Testis (tissue), 2 donors: ENCODE measurements at regions not wholly inside any gene's neighbourhood (a gene's known extent, or its start where the extent isn't known, plus 50 kb on each side); places are given as distances from the start of the nearest gene placed in this dataset.

Source experiments
- POLR2A ChIP-seq: fragments of 450-650 bp; IDR thresholded peaks from one replicate; pipeline ENCODE4 v1.6.1; 2017; ENCODE audit warnings: antibody characterized with exemption, mild to moderate bottlenecking, moderate library complexity
- TF ChIP-seq, protein P1 (sequence below), 3 experiments: fragments of 450-650 bp in 2 of 3; fragments of 200-600 bp in 1 of 3; sonication (generic) in 1 of 3; IDR thresholded peaks; one replicate each; pipeline ENCODE4 v1.5.1; 2016 to 2019; ENCODE audit warnings: antibody characterized with exemption in 3 of 3, mild to moderate bottlenecking in 2 of 3, moderate library complexity in 1 of 3

DNA sequence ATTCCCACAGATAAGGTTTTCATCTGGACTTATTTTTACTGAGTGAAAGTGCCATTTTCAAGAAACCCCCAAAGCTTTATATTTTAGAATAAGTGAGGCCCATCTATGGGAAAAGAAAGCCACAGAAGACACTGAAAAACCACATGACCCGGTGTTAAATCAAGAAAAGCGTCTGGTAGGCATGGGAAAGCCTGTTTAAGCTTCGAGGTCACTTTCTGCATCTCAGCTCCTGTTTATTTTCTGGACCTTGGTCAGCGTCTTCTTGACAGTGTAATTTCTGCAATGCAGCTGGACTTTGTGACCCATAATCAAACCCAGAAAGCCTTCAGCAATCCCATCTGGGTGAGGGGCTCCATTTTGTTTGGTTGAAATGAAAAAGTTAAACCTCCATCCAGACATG, 59.6 kb upstream of the NEDD9 start:
- no peak for TF ChIP-seq POLR2A
- TF ChIP-seq, protein P1, sequence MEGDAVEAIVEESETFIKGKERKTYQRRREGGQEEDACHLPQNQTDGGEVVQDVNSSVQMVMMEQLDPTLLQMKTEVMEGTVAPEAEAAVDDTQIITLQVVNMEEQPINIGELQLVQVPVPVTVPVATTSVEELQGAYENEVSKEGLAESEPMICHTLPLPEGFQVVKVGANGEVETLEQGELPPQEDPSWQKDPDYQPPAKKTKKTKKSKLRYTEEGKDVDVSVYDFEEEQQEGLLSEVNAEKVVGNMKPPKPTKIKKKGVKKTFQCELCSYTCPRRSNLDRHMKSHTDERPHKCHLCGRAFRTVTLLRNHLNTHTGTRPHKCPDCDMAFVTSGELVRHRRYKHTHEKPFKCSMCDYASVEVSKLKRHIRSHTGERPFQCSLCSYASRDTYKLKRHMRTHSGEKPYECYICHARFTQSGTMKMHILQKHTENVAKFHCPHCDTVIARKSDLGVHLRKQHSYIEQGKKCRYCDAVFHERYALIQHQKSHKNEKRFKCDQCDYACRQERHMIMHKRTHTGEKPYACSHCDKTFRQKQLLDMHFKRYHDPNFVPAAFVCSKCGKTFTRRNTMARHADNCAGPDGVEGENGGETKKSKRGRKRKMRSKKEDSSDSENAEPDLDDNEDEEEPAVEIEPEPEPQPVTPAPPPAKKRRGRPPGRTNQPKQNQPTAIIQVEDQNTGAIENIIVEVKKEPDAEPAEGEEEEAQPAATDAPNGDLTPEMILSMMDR (IDR thresholded peaks at IDR 0.05): no peak
